Esophagus mucosa (tissue), 1 donor: ENCODE measurements at regions not wholly inside any gene's neighbourhood (a gene's known extent, or its start where the extent isn't known, plus 50 kb on each side); places are given as distances from the start of the nearest gene placed in this dataset.
A peak's percentile ranks its signal among the peaks of the same experiment; 100 is the strongest.
"Not testable (repeated sequence)": the region's sequence is repeated elsewhere in the genome, so short reads cannot be mapped to it uniquely, and the experiment has no call there.

ENCODE experiments used
- ATAC-seq: fragments of 200-7000 bp; cut with Tn5 transposase; one replicate; pipeline ENCODE4 v1.9.1; 2020
- donor health status: DM: yes; HTN: yes; CAD: no.

DNA sequence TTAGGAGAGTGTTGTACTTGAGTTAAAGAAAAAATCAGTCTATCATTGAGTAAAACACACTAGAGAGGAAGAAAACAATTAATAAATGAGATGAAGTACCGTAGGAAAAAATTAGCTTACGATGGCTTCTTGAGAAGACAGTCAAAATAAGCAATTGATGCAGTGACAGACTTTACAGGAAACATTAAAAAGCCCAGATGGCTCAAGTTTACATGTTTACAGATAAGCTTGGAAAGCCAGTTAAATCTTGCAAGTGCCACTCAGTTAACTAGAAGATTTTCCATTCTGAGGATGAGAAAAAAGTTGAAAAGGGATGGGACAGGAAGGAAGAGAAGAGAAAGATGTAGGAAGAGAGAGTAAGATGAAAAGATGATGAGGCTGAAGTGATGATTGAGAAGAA is 288.8 kb upstream of the FERMT1 start:
- ATAC-seq, result no peak

GRCh38 chr20:6410721-6411120 is 287.9 kb upstream of the FERMT1 start:
- ATAC-seq, result no peak

DNA sequence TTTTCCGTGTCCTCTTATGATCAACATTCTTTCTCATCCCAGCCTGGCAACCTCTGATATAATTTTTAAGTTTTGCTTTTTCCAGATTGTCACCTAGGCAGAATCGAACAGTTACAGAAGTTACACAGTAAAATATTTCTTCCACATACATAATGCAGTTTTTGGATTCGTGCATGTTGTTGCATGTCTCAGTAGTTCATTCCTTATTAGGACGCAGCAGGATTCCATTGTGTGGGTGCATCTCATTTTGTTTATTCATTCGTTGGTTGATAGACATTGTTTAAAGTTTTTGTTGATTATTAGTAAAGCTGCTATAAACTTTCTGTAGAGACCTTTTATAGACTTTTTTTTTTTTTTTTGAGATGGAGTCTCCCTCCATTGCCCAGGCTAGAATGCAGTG is 284.3 kb upstream of the FERMT1 start:
- no peak for ATAC-seq

DNA sequence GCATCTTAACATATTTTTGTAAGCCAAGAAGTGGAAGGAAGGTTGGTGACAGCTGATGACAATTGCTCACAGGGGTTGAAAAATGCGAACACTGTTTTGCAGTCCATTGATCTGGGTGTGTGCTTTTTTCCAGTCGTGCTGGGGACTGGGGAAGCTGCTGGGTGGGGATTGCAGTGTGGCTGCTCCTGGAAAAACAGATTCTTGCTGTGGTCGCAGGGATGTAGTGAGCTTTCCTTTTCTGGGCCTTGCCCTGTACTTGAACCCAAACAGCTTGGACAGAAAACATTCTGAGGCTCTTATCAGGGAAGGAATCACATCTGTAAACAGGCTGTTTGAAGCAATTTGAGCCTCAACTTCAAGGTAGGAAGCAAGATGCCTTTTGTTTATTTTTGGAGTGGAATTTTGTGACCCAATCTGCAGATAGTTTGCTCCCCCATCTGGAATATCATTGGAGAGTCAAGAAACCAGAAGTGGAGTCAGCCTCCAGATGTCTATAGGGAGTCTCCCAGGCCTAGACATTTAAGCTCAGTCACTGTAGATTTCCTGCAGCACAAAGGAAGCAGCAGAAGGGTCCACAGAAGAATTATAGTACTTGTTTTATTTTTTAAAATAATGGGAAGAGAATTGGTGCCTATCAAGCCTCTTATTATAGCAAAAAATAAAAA is 279.2 kb upstream of the FERMT1 start:
- no peak for ATAC-seq

- no peak for ATAC-seq
These were observed 274.3 kb upstream of the FERMT1 start for GRCh38 chr20:6397115-6397514.

DNA sequence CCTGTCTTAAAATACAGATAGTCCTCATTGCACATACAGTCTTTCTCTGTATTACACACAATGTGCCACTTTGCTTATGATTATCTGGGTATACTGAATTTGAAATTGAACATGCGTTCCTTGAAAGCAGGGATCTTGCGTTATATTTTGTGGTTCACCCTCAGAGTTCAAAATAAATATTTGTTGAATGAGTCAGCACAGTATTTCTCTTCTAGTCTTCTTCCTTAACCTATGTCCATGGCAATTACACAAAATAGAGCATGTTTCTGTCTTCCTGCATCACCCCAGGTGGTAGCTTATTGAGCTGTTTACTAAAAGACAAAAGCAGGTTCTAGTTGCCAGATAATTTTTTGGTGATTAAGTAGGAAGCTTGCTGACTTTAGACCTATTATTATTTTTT is 272.9 kb upstream of the FERMT1 start:
- ATAC-seq, result no peak

DNA sequence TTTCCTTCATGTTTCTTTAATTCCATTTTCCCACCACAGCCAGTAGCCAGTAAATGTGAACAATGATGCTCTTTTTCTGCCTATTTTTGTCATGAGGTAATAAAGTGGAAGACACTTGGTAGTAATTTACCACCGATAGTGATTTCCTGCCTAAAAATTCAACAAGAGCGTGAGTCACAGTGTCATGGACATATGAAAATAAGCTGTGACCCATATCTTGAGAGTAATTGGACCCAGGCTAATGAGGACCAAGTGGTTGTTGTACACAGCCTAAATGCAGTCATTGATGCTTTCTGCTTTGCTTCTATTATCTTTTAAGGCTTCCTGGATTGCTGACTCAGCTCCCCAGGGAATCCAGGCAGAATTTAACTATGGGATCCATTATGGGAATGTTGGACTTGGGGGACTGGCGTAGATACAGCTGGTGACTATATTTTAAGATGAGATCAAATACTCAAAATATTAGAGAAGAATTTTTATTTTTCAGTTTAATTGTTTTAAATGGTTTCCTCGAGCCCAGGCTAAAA is 265.9 kb upstream of the FERMT1 start:
- no peak for ATAC-seq

DNA sequence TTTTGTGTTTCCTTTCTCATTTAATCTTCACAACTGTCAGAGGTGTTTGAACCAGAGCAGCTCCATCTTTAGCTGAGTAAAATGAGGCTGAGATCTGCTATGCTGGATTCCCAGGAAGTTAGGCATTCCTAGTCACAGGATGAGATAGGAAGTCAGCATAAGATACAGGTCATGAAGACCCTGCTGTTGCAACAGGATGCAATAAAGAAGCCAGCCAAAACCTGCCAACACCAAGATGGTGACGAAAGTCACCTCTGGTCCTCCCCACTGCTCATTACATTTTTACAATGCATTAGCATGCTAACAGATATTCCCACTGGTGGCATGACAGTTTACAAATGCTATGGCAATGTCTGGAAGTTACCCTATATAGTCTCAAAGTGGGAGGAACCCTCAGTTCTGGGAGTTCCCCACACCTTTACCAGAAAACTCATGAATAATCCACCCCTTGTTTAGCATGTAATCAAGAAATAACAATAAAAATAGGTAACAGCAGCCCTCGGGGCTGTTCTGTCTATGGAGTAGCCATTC is 262.2 kb upstream of the FERMT1 start:
- no peak for ATAC-seq

- no peak for ATAC-seq
These were observed 261.6 kb upstream of the FERMT1 start for GRCh38 chr20:6384380-6384779.

- ATAC-seq, result no peak
These were observed 259.1 kb upstream of the FERMT1 start for GRCh38 chr20:6381887-6382286.

DNA sequence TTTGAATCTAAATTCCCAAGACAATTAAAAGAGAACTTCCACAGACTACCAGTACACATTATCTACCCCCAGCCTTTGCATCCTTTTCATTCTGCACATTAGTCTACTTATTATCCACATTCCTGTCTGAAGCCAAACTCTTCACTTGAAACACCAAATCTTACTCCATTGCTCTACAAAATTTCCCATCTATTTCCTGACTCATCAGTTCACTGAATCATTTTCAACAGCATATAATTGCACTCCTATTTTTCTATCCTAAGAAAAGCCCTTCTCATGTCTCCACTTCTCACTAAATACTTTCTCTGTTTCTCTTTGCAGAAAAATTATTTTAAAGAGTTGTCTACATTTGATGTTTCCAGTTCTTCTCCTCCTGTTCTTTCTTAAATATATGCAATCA is 239.4 kb upstream of the FERMT1 start:
- ATAC-seq, result no peak

DNA sequence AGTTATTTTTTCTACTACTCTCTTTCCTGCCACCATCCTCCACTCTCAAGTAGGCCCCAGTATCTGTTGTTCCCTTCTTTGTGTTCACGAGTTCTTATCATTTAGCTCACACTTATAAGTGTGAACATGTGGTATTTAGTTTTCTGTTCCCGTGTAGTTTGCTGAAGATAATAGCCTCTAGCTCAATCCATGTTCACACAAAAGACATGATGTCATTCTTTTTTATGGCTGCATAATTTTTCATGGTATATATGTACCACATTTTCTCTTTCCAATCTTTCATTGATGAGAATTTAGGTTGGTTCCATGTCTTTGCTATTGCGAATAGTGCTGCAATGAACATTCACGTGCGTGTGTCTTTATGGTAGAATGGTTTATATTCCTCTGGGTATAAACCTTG is 237.9 kb upstream of the FERMT1 start:
- no peak for ATAC-seq

- no peak for ATAC-seq
These were observed 233.1 kb upstream of the FERMT1 start for GRCh38 chr20:6355754-6356451.

GRCh38 chr20:6348908-6349307 is 226.1 kb upstream of the FERMT1 start:
- no peak for ATAC-seq

DNA sequence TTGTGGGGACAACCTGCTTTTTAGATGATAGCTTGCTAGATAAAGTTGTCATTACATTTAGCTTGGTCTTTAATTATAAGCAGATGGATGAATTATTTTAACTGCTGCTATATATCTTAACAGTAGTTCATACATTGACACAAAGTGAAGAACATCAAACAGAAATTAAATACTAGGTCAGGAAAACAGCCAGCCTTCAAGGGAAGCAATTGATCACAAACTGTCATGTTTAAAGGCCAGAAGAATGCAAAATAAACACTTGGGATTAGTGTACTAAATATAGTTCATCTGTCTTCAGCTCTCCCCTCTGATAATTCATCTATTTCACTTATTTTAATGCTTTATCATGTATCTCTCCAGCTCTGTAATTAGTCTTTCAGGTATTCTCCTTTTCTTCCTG is 225.1 kb upstream of the FERMT1 start:
- no peak for ATAC-seq

GRCh38 chr20:6341491-6341890 is 218.7 kb upstream of the FERMT1 start:
- ATAC-seq, result no peak

GRCh38 chr20:6339176-6339575 is 216.3 kb upstream of the FERMT1 start:
- ATAC-seq, result no peak

DNA sequence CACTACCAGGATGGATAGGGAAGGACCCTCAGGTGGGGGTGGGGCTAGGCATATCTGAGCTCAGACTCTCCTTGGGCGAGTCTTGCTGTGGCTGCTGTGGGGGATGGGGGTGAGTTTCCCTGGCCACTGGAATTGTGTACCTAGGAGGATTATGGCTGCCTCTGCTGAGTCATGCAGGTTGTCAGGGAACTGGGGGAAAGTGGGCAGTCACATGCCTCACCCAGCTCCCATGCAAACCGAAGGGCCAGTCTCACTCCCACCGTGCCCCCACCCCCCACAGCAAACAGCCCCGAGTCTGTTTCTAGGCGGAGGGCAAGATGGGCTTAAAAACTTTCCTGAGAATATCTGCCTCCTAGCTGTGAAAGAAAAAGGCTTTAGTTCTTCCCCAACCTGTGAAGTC is 210.3 kb upstream of the FERMT1 start:
- no peak for ATAC-seq

DNA sequence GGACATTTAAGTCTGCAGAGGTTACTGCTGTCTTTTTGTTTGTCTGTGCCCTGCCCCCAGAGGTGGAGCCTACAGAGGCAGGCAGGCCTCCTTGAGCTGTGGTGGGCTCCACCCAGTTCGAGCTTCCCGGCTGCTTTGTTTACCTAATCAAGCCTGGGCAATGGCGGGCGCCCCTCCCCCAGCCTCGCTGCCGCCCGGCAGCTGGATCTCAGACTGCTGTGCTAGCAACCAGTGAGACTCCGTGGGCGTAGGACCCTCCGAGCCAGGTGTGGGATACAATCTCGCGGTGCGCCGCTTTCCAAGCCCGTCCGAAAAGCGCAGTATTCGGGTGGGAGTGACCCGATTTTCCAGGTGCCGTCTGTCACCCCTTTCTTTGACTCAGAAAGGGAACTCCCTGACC is 198.4 kb upstream of the FERMT1 start:
- not testable (repeated sequence) for ATAC-seq

DNA sequence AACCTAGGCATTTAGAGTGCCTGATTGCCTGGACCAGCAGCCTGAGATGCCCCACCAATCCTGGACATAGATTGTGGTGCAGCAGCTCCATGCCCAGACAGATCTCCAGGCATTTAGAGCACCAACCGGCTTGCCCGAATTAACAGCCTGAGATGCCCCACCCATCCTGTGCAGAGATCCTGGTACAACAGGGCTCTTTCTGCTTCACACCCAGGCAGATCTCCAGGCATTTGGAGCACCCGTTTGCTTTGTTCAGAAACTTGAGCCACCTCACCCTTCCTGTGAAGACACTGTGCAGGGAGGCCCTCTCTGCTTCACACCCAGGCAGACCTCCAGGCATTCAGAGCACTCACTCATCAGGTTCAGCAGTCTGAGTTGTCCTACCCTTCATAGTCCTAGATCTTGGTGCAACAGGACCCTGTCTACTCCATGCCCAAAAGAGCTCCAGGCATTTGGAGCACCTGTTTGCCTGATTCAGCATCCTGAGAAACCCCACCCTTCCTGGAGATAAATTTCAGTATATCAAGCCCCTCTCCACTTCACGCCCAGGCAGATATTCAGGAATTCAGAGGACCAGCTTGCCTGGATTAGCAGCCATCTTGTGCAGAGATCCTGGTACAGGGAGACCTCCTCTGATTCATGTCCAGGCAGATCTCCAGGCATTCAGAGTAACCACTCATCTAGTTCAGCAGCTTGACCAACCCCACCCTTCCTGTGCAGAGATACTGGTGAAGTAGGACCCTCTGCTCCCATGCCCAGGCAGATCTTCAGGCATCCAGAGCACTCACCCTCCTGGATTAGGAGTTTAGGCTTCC is 189.2 kb upstream of the FERMT1 start:
- peak; percentile 43 for ATAC-seq

- no peak for ATAC-seq
These were observed 188.3 kb upstream of the FERMT1 start for GRCh38 chr20:6311097-6311496.

- no peak for ATAC-seq
These were observed 182.7 kb upstream of the FERMT1 start for GRCh38 chr20:6305536-6305935.

DNA sequence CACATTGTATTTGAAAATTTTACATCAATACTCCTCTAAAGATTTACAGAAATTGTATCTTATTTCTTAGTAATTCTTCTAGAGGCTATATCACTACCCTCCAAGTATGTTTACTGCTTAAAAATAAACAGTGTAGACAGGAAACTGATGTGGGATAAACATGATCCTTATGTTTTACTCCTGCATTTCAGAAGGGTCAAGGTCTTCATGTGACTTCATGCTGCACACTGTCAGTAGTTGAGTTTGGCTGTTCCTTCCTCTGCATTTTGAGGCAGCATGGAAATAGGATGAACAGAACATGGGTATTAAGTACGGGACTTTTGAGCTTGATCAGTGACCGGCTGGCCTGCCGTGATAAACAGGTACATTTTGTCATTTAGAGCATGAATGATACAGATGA is 179.2 kb upstream of the FERMT1 start:
- ATAC-seq, result no peak
